PFSK-1 (cell line): ENCODE measurements at regions not wholly inside any gene's neighbourhood (a gene's known extent, or its start where the extent isn't known, plus 50 kb on each side); places are given as distances from the start of the nearest gene placed in this dataset.

Experiments
- FOXP2 ChIP-seq: optimal IDR thresholded peaks from 2 replicates; pipeline ENCODE3; 2011; ENCODE audit warnings: borderline replicate concordance, control low read depth, inconsistent platforms; ENCODE audit not compliant: insufficient read depth; ENCODE audit errors: extremely low read length, extremely low read depth
- POLR2AphosphoS5 ChIP-seq: IDR thresholded peaks from 2 replicates; pipeline ENCODE4 v1.6.1; 2012; ENCODE audit warnings: low read depth, mild to moderate bottlenecking, control low read depth, low read length, moderate library complexity
- SIN3A ChIP-seq: IDR thresholded peaks from 2 replicates; pipeline ENCODE4 v1.6.1; 2012; ENCODE audit warnings: mild to moderate bottlenecking, low read length, moderate library complexity, borderline replicate concordance; ENCODE audit not compliant: insufficient read depth
- TAF1 ChIP-seq: IDR thresholded peaks from 2 replicates; pipeline ENCODE4 v1.6.1; 2012; ENCODE audit warnings: low read length, control low read depth, borderline replicate concordance; ENCODE audit not compliant: insufficient read depth

DNA sequence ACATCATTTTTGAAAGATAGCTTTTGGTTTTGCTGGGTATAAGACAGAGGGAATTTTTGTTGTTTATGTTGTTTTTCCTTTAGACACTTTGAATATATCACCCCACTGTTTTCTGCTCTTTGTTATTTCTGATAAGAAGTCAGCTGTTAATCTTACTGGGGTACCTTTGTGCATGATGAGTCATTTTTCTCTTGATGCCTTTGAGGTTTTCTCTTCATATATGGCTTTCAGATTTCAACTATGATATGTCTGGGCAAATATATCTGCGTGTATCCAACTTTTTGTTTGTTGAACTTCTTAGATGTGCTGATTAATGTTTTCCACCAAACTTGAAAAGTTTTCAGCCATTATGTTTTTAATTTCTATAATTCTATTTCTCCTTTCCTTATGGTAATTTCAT, 208.6 kb upstream of the TMEM72 start:
- TF ChIP-seq TAF1 (no peak), POLR2AphosphoS5 (no peak), FOXP2 (no peak), SIN3A (no peak)
